ENCODE measurements at regions not wholly inside any gene's neighbourhood (a gene's known extent, or its start where the extent isn't known, plus 50 kb on each side); places are given as distances from the start of the nearest gene placed in this dataset.

DNA sequence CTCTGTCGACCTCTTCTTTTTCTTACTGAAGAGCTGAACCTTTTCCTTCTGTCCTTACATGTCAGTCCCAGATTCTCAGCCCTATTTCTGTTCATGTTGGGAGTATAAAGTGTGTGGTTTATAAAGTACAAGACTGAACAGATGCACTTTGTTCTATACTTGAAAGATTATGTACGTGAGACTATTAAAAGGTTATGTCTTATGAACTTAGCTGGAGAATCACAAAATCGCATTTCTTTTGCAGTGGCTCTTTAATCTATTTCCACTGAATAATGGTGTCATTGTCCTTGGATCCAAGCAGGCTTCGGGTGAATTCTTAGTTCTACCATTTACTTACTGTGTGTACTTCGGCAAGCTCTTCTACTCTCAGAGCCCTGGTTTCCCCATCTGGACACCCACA, 558.4 kb downstream of the TMEM135 start:
- Histone ChIP-seq H3K4me1 (ENCODE audit: control insufficient read depth in 1 of 2, insufficient read depth in 2 of 2, low read length in 2 of 2) (no peaks in the 10 kb centered on the region), H3K9me2 (ENCODE audit: insufficient read depth) (no peaks in the 10 kb centered on the region), H3K79me2 (ENCODE audit: insufficient read depth, low read length) (no peaks in the 10 kb centered on the region), H3K27me3 (ENCODE audit: insufficient read depth, low read length) (no peaks in the 10 kb centered on the region), H3K27ac (ENCODE audit: low read depth, low read length) (no peak overlapping the region), H3K36me3 (ENCODE audit: control insufficient read depth in 1 of 2, insufficient read depth in 2 of 2, low read length in 2 of 2) (no peaks in the 10 kb centered on the region), H3K4me2 (ENCODE audit: low read length) (no peak overlapping the region), H4K20me1 (ENCODE audit: insufficient read depth) (no peaks in the 10 kb centered on the region), H3K4me3 (replicated peaks in 1 of 2; ENCODE audit: low read depth in 1 of 2, low read length in 2 of 2) (no peak overlapping the region), H3K9me3 (ENCODE audit: control insufficient read depth in 1 of 2, insufficient read depth in 1 of 2, low read depth in 1 of 2, low read length in 2 of 2) (no peaks in the 10 kb centered on the region), H2AFZ (ENCODE audit: low read depth, low read length, poor library complexity, severe bottlenecking) (no peak overlapping the region), H3K9ac (ENCODE audit: low read length) (no peak overlapping the region)
- RAD21 ChIA-PET (ENCODE audit: low non-redundant PET in 1 of 2, low total read pairs in 2 of 2, uncharacterized antibody in 2 of 2, unreplicated experiment in 2 of 2): no interaction called here
- intact Hi-C loops (cut with micrococcal nuclease): no loop called here
- no peak for TF ChIP-seq POLR2A (IDR thresholded peaks at IDR 0.05; ENCODE audit: borderline replicate concordance, extremely low read depth, insufficient read depth, insufficient read length)
- TF ChIP-seq TCF7L2 (IDR thresholded peaks at IDR 0.05; ENCODE audit: borderline replicate concordance, extremely low read depth, insufficient read depth, insufficient read length): no peak
- TF ChIP-seq, protein P1, sequence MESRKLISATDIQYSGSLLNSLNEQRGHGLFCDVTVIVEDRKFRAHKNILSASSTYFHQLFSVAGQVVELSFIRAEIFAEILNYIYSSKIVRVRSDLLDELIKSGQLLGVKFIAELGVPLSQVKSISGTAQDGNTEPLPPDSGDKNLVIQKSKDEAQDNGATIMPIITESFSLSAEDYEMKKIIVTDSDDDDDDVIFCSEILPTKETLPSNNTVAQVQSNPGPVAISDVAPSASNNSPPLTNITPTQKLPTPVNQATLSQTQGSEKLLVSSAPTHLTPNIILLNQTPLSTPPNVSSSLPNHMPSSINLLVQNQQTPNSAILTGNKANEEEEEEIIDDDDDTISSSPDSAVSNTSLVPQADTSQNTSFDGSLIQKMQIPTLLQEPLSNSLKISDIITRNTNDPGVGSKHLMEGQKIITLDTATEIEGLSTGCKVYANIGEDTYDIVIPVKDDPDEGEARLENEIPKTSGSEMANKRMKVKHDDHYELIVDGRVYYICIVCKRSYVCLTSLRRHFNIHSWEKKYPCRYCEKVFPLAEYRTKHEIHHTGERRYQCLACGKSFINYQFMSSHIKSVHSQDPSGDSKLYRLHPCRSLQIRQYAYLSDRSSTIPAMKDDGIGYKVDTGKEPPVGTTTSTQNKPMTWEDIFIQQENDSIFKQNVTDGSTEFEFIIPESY (IDR thresholded peaks at IDR 0.05; ENCODE audit: extremely low read depth, insufficient replicate concordance, low read length): no peak
- no peak for TF ChIP-seq RAD21 (IDR thresholded peaks at IDR 0.05; ENCODE audit: low read depth)
- TF ChIP-seq POLR2AphosphoS5 (IDR thresholded peaks at IDR 0.05; ENCODE audit: low read depth, low read length): no peak
- TF ChIP-seq CEBPB (IDR thresholded peaks at IDR 0.05; ENCODE audit: low read depth): no peak
- TF ChIP-seq, protein P2, sequence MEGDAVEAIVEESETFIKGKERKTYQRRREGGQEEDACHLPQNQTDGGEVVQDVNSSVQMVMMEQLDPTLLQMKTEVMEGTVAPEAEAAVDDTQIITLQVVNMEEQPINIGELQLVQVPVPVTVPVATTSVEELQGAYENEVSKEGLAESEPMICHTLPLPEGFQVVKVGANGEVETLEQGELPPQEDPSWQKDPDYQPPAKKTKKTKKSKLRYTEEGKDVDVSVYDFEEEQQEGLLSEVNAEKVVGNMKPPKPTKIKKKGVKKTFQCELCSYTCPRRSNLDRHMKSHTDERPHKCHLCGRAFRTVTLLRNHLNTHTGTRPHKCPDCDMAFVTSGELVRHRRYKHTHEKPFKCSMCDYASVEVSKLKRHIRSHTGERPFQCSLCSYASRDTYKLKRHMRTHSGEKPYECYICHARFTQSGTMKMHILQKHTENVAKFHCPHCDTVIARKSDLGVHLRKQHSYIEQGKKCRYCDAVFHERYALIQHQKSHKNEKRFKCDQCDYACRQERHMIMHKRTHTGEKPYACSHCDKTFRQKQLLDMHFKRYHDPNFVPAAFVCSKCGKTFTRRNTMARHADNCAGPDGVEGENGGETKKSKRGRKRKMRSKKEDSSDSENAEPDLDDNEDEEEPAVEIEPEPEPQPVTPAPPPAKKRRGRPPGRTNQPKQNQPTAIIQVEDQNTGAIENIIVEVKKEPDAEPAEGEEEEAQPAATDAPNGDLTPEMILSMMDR (IDR thresholded peaks at IDR 0.05 in 2 of 3, conservative IDR thresholded peaks at IDR 0.05 in 1 of 3; ENCODE audit: borderline replicate concordance in 1 of 3, insufficient read depth in 1 of 3, low read depth in 2 of 3, low read length in 2 of 3): no peak
- TF ChIP-seq, protein P3, sequence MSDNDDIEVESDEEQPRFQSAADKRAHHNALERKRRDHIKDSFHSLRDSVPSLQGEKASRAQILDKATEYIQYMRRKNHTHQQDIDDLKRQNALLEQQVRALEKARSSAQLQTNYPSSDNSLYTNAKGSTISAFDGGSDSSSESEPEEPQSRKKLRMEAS (IDR thresholded peaks at IDR 0.05): no peak
- TF ChIP-seq YY1 (IDR thresholded peaks at IDR 0.05; ENCODE audit: extremely low read depth, insufficient replicate concordance, low read depth, low read length): no peak
- TF ChIP-seq ZFX (IDR thresholded peaks at IDR 0.05): no peak
- TF ChIP-seq, protein P4, sequence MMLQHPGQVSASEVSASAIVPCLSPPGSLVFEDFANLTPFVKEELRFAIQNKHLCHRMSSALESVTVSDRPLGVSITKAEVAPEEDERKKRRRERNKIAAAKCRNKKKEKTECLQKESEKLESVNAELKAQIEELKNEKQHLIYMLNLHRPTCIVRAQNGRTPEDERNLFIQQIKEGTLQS (IDR thresholded peaks at IDR 0.05): no peak
- TF ChIP-seq, protein P5, sequence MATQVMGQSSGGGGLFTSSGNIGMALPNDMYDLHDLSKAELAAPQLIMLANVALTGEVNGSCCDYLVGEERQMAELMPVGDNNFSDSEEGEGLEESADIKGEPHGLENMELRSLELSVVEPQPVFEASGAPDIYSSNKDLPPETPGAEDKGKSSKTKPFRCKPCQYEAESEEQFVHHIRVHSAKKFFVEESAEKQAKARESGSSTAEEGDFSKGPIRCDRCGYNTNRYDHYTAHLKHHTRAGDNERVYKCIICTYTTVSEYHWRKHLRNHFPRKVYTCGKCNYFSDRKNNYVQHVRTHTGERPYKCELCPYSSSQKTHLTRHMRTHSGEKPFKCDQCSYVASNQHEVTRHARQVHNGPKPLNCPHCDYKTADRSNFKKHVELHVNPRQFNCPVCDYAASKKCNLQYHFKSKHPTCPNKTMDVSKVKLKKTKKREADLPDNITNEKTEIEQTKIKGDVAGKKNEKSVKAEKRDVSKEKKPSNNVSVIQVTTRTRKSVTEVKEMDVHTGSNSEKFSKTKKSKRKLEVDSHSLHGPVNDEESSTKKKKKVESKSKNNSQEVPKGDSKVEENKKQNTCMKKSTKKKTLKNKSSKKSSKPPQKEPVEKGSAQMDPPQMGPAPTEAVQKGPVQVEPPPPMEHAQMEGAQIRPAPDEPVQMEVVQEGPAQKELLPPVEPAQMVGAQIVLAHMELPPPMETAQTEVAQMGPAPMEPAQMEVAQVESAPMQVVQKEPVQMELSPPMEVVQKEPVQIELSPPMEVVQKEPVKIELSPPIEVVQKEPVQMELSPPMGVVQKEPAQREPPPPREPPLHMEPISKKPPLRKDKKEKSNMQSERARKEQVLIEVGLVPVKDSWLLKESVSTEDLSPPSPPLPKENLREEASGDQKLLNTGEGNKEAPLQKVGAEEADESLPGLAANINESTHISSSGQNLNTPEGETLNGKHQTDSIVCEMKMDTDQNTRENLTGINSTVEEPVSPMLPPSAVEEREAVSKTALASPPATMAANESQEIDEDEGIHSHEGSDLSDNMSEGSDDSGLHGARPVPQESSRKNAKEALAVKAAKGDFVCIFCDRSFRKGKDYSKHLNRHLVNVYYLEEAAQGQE (IDR thresholded peaks at IDR 0.05; ENCODE audit: low read depth): no peak
- ATAC-seq (no peak), DNase-seq (ENCODE audit: low read depth, low spot score) (no peak)
- no TSS peak for BruUV-seq (replicated peaks)
- CTCF ChIA-PET: no interaction called here
- POLR2A ChIA-PET: no interaction called here

Measured in HCT116 (cell line).